Neural cell (in vitro differentiated cells): ENCODE measurements at regions not wholly inside any gene's neighbourhood (a gene's known extent, or its start where the extent isn't known, plus 50 kb on each side); places are given as distances from the start of the nearest gene placed in this dataset.
"Not testable (repeated sequence)": the region's sequence is repeated elsewhere in the genome, so short reads cannot be mapped to it uniquely, and the experiment has no call there.

ENCODE experiments used
- EP300 ChIP-seq: fragments of 450-650 bp; conservative IDR thresholded peaks from 2 replicates; pipeline ENCODE4 v1.6.1; 2014; ENCODE audit warnings: antibody characterized with exemption, mild to moderate bottlenecking, moderate library complexity; ENCODE audit not compliant: poor library complexity, severe bottlenecking
- EZH2 ChIP-seq: fragments of 200-600, 300-800 bp; shearing (Covaris generic), sonication (generic); IDR thresholded peaks from 2 replicates; pipeline ENCODE4 v1.6.1; 2014; ENCODE audit warnings: antibody characterized with exemption, low read length, borderline replicate concordance, mild to moderate bottlenecking; ENCODE audit not compliant: insufficient read depth, poor library complexity, severe bottlenecking
- MXI1 ChIP-seq: fragments of 450-650 bp; conservative IDR thresholded peaks from 2 replicates; pipeline ENCODE4 v1.6.1; 2014; ENCODE audit warnings: antibody characterized with exemption, mild to moderate bottlenecking; ENCODE audit not compliant: poor library complexity, severe bottlenecking
- RAD21 ChIP-seq: fragments of 450-650 bp; conservative IDR thresholded peaks from 2 replicates; pipeline ENCODE4 v1.6.1; 2014; ENCODE audit warnings: antibody characterized with exemption, mild to moderate bottlenecking, moderate library complexity
- SMC3 ChIP-seq: fragments of 450-650 bp; conservative IDR thresholded peaks from 2 replicates; pipeline ENCODE4 v1.6.1; 2014; ENCODE audit warnings: antibody characterized with exemption, mild to moderate bottlenecking, moderate library complexity; ENCODE audit not compliant: poor library complexity
- TAF1 ChIP-seq: IDR thresholded peaks from 2 replicates; pipeline ENCODE4 v1.6.1; 2012; ENCODE audit warnings: low read depth
- TF ChIP-seq, protein P1 (sequence below): IDR thresholded peaks from 2 replicates; pipeline ENCODE4 v1.6.1; 2012; ENCODE audit warnings: borderline replicate concordance
- TF ChIP-seq, protein P2 (sequence below): fragments of 450-650 bp; IDR thresholded peaks from 2 replicates; pipeline ENCODE4 v1.5.1; 2014; ENCODE audit warnings: antibody characterized with exemption, mild to moderate bottlenecking, moderate library complexity; ENCODE audit not compliant: poor library complexity, severe bottlenecking

DNA sequence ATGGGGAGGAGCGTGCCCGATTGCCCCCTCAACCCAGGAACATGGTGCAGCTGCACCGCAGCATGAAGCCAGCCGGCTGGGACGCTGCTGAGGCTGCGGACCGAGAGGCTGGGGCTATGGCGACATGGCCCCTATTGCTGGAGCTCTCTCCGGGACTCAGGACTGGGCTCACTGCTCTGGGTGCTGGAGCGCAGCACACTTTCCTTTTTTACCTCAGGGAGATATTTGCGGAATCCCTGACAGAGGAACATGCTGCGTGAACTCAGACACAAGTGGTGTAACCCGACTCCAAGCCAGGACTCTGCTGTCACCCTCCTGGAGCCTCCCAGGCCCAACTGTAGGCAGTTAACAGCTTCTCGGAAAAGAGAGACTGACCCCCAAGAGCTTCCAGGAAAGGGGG, 137.2 kb upstream of the NBPF9 start:
- TF ChIP-seq, protein P1, sequence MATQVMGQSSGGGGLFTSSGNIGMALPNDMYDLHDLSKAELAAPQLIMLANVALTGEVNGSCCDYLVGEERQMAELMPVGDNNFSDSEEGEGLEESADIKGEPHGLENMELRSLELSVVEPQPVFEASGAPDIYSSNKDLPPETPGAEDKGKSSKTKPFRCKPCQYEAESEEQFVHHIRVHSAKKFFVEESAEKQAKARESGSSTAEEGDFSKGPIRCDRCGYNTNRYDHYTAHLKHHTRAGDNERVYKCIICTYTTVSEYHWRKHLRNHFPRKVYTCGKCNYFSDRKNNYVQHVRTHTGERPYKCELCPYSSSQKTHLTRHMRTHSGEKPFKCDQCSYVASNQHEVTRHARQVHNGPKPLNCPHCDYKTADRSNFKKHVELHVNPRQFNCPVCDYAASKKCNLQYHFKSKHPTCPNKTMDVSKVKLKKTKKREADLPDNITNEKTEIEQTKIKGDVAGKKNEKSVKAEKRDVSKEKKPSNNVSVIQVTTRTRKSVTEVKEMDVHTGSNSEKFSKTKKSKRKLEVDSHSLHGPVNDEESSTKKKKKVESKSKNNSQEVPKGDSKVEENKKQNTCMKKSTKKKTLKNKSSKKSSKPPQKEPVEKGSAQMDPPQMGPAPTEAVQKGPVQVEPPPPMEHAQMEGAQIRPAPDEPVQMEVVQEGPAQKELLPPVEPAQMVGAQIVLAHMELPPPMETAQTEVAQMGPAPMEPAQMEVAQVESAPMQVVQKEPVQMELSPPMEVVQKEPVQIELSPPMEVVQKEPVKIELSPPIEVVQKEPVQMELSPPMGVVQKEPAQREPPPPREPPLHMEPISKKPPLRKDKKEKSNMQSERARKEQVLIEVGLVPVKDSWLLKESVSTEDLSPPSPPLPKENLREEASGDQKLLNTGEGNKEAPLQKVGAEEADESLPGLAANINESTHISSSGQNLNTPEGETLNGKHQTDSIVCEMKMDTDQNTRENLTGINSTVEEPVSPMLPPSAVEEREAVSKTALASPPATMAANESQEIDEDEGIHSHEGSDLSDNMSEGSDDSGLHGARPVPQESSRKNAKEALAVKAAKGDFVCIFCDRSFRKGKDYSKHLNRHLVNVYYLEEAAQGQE = not testable (repeated sequence)
- TF ChIP-seq RAD21, SMC3, EZH2, EP300, TAF1, MXI1: not testable (repeated sequence)
- TF ChIP-seq, protein P2, sequence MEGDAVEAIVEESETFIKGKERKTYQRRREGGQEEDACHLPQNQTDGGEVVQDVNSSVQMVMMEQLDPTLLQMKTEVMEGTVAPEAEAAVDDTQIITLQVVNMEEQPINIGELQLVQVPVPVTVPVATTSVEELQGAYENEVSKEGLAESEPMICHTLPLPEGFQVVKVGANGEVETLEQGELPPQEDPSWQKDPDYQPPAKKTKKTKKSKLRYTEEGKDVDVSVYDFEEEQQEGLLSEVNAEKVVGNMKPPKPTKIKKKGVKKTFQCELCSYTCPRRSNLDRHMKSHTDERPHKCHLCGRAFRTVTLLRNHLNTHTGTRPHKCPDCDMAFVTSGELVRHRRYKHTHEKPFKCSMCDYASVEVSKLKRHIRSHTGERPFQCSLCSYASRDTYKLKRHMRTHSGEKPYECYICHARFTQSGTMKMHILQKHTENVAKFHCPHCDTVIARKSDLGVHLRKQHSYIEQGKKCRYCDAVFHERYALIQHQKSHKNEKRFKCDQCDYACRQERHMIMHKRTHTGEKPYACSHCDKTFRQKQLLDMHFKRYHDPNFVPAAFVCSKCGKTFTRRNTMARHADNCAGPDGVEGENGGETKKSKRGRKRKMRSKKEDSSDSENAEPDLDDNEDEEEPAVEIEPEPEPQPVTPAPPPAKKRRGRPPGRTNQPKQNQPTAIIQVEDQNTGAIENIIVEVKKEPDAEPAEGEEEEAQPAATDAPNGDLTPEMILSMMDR = not testable (repeated sequence)
